HEK293T (cell line): ENCODE measurements at regions not wholly inside any gene's neighbourhood (a gene's known extent, or its start where the extent isn't known, plus 50 kb on each side); places are given as distances from the start of the nearest gene placed in this dataset.

Source experiments
- CTCF ChIA-PET: fragments of 350-600 bp; formaldehyde crosslinking; extraction: SDS; loops from one replicate; lab custom pipeline; 2021; ENCODE audit warnings: antibody characterized with exemption, inconsistent platforms; lab: Yijun Ruan, JAX
- POLR2A ChIA-PET: fragments of 350-600 bp; formaldehyde crosslinking; extraction: SDS; loops from one replicate; lab custom pipeline; 2020; ENCODE audit warnings: antibody characterized with exemption, inconsistent platforms; lab: Yijun Ruan, JAX
- DNase-seq: peaks from one replicate; pipeline ENCODE4 v3.0.0; 2012; ENCODE audit warnings: mixed read lengths; ENCODE audit errors: extremely low spot score
- ARNT ChIP-seq: fragments of 450-650 bp; IDR thresholded peaks from 2 replicates; pipeline ENCODE4 v1.6.1; 2017; ENCODE audit warnings: mild to moderate bottlenecking
- BHLHE40 ChIP-seq: fragments of 450-650 bp; IDR thresholded peaks from 2 replicates; pipeline ENCODE4 v1.6.1; 2016; ENCODE audit warnings: mild to moderate bottlenecking, moderate library complexity, borderline replicate concordance
- CTBP1 ChIP-seq: fragments of 450-650 bp; IDR thresholded peaks from 2 replicates; pipeline ENCODE4 v1.6.1; 2016; ENCODE audit warnings: borderline replicate concordance
- ELF4 ChIP-seq: fragments of 450-650 bp; IDR thresholded peaks from 2 replicates; pipeline ENCODE4 v1.6.1; 2017; ENCODE audit warnings: antibody characterized with exemption
- FOXA1 ChIP-seq: fragments of 450-650 bp; IDR thresholded peaks from 2 replicates; pipeline ENCODE4 v1.6.1; 2016; ENCODE audit warnings: mild to moderate bottlenecking
- FOXK2 ChIP-seq: fragments of 450-650 bp; IDR thresholded peaks from 2 replicates; pipeline ENCODE4 v1.6.1; 2016; ENCODE audit warnings: mild to moderate bottlenecking
- FOXM1 ChIP-seq: fragments of 450-650 bp; IDR thresholded peaks from 2 replicates; pipeline ENCODE4 v1.6.1; 2017; ENCODE audit warnings: mild to moderate bottlenecking, borderline replicate concordance
- HDGF ChIP-seq: fragments of 450-650 bp; IDR thresholded peaks from 2 replicates; pipeline ENCODE4 v1.6.1; 2017; ENCODE audit warnings: antibody characterized with exemption, borderline replicate concordance
- L3MBTL2 ChIP-seq: fragments of 450-650 bp; conservative IDR thresholded peaks from 2 replicates; pipeline ENCODE4 v1.6.1; 2016; ENCODE audit warnings: mild to moderate bottlenecking
- LEF1 ChIP-seq: fragments of 450-650 bp; IDR thresholded peaks from 2 replicates; pipeline ENCODE4 v1.6.1; 2017; ENCODE audit warnings: mild to moderate bottlenecking, borderline replicate concordance
- NFRKB ChIP-seq: fragments of 450-650 bp; IDR thresholded peaks from 2 replicates; pipeline ENCODE4 v1.6.1; 2016; ENCODE audit warnings: mild to moderate bottlenecking, moderate library complexity
- SP1 ChIP-seq: fragments of 450-650 bp; IDR thresholded peaks from 2 replicates; pipeline ENCODE4 v1.6.1; 2017
- SUZ12 ChIP-seq: fragments of 450-650 bp; IDR thresholded peaks from 2 replicates; pipeline ENCODE4 v1.6.1; 2016; ENCODE audit warnings: mild to moderate bottlenecking
- TARDBP ChIP-seq: fragments of 450-650 bp; IDR thresholded peaks from 2 replicates; pipeline ENCODE4 v1.6.1; 2016
- ZNF384 ChIP-seq: fragments of 450-650 bp; IDR thresholded peaks from 2 replicates; pipeline ENCODE4 v1.6.1; 2016
- TF ChIP-seq, protein P1 (sequence below): fragments of 450-650 bp; IDR thresholded peaks from 2 replicates; pipeline ENCODE4 v1.6.1; 2016

DNA sequence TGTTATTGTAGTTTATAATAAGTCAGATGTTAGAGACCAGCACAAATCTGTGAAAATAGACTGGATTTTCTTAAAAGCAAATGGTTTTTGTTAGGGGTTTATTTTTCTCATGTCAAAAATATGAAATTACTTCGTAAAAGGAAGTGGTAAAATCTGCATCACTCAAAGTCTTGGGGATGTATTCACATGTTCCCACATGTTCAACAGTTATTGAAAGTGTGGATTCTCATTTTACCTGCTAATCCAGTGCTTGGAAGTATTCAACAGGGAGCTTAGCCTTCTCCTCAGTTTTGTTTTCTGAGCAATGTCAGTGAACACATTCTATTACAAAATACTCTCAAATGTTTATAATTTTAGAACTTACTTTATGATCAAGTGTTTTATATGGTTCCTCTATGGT lies 352.0 kb downstream of the SOX2 start:
- ChIA-PET POLR2A (no interaction called here), CTCF (interaction anchor here (0.6 kb wide), 1 partner anchor 78 kb away, joined by 4 read pairs; no protein-coding TSS in a partner anchor)
- no peak for DNase-seq
- TF ChIP-seq, protein P1, sequence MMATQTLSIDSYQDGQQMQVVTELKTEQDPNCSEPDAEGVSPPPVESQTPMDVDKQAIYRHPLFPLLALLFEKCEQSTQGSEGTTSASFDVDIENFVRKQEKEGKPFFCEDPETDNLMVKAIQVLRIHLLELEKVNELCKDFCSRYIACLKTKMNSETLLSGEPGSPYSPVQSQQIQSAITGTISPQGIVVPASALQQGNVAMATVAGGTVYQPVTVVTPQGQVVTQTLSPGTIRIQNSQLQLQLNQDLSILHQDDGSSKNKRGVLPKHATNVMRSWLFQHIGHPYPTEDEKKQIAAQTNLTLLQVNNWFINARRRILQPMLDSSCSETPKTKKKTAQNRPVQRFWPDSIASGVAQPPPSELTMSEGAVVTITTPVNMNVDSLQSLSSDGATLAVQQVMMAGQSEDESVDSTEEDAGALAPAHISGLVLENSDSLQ: no peak
- TF ChIP-seq FOXA1: no peak
- no peak for TF ChIP-seq SUZ12
- no peak for TF ChIP-seq LEF1
- TF ChIP-seq ARNT: no peak

GRCh38 chr3:182067423-182067822 lies 355.7 kb downstream of the SOX2 start:
- CTCF ChIA-PET: no interaction called here
- no peak for TF ChIP-seq FOXA1
- TF ChIP-seq ELF4: no peak
- no peak for TF ChIP-seq FOXM1
- no peak for TF ChIP-seq SP1
- TF ChIP-seq FOXK2: no peak
- TF ChIP-seq CTBP1: no peak
- TF ChIP-seq SUZ12: no peak
- no peak for TF ChIP-seq TARDBP
- TF ChIP-seq, protein P1: no peak
- no peak for TF ChIP-seq HDGF
- TF ChIP-seq ZNF384: no peak
- TF ChIP-seq LEF1: no peak
- TF ChIP-seq ARNT: no peak
- TF ChIP-seq L3MBTL2: no peak
- TF ChIP-seq BHLHE40: no peak
- no peak for TF ChIP-seq NFRKB
- POLR2A ChIA-PET: no interaction called here
- DNase-seq: no peak

- no peak for DNase-seq
- no peak for TF ChIP-seq SUZ12
- TF ChIP-seq, protein P1: no peak
- no peak for TF ChIP-seq TARDBP
- TF ChIP-seq ARNT: no peak
- TF ChIP-seq SP1: no peak
- no peak for TF ChIP-seq ELF4
- no peak for TF ChIP-seq FOXA1
- no peak for TF ChIP-seq FOXM1
- no peak for TF ChIP-seq ZNF384
- no peak for TF ChIP-seq HDGF
- TF ChIP-seq L3MBTL2: no peak
- no peak for TF ChIP-seq FOXK2
- TF ChIP-seq NFRKB: no peak
- TF ChIP-seq LEF1: no peak
- TF ChIP-seq BHLHE40: no peak
- ChIA-PET CTCF (no interaction called here), POLR2A (no interaction called here)
Observed at GRCh38 chr3:182078316-182078715, 366.6 kb downstream of the SOX2 start.

- ChIA-PET CTCF (no interaction called here), POLR2A (no interaction called here)
- no peak for TF ChIP-seq LEF1
- TF ChIP-seq NFRKB: no peak
- TF ChIP-seq TARDBP: no peak
- TF ChIP-seq FOXA1: no peak
- no peak for TF ChIP-seq ELF4
- TF ChIP-seq HDGF: no peak
- no peak for TF ChIP-seq SUZ12
- no peak for TF ChIP-seq ARNT
- TF ChIP-seq SP1: no peak
- TF ChIP-seq FOXM1: no peak
- DNase-seq: no peak
Observed at GRCh38 chr3:182078929-182079328, 367.2 kb downstream of the SOX2 start.

- CTCF ChIA-PET: no interaction called here
- POLR2A ChIA-PET: no interaction called here
- no peak for TF ChIP-seq HDGF
- TF ChIP-seq SUZ12: no peak
- no peak for TF ChIP-seq ELF4
- TF ChIP-seq, protein P1: no peak
- TF ChIP-seq L3MBTL2: no peak
- TF ChIP-seq FOXM1: no peak
- TF ChIP-seq FOXK2: no peak
- TF ChIP-seq LEF1: no peak
- TF ChIP-seq TARDBP: no peak
- no peak for TF ChIP-seq FOXA1
- TF ChIP-seq ARNT: no peak
- DNase-seq: no peak
Observed at GRCh38 chr3:182081096-182081495, 369.4 kb downstream of the SOX2 start.

DNA sequence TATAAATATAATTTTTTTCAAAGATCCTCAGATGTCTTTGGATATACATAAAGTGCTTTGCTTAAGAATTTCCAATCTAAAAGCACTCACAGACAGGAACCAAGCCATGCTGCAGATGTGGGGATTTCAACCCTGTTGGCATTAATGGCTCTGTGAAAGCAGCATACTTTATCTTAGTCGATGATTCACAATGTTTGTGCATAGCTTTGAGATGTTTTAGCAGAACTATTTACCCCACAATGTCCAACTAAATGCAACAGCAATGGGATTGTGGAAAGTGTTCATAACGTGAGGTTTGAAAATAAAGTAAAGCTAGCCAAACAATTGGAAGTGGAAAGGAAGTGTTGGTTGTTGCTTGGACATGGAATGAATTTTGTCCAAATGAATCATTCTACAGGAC lies 371.4 kb downstream of the SOX2 start:
- TF ChIP-seq TARDBP (no peak), LEF1 (no peak), L3MBTL2 (no peak), FOXM1 (no peak), HDGF (no peak), ELF4 (no peak), FOXA1 (no peak), FOXK2 (no peak)
- TF ChIP-seq, protein P1: no peak
- CTCF ChIA-PET: no interaction called here
- no peak for DNase-seq
- POLR2A ChIA-PET: no interaction called here
